ENCODE measurements at regions not wholly inside any gene's neighbourhood (a gene's known extent, or its start where the extent isn't known, plus 50 kb on each side); places are given as distances from the start of the nearest gene placed in this dataset.

GRCh38 chr3:145798007-145798406, 363.0 kb downstream of the PLOD2 start:
- TF ChIP-seq ZFX (IDR thresholded peaks at IDR 0.05; ENCODE audit: borderline replicate concordance) = no peak
- TF ChIP-seq CTCF (IDR thresholded peaks at IDR 0.05) = no peak

GRCh38 chr3:145798696-145799537, 362.1 kb downstream of the PLOD2 start:
- TF ChIP-seq CTCF (IDR thresholded peaks at IDR 0.05) (no peak), ZFX (IDR thresholded peaks at IDR 0.05; ENCODE audit: borderline replicate concordance) (no peak)
- no peak overlapping the region for H3K27ac ChIP-seq

More at GRCh38 chr3:145798007-145798406, 363.0 kb downstream of the PLOD2 start:
- H3K27ac ChIP-seq = no peak overlapping the region

GRCh38 chr3:145801696-145802095, 359.3 kb downstream of the PLOD2 start:
- TF ChIP-seq ZFX (IDR thresholded peaks at IDR 0.05; ENCODE audit: borderline replicate concordance) (no peak), CTCF (IDR thresholded peaks at IDR 0.05) (no peak)
- no peak overlapping the region for H3K27ac ChIP-seq

- H3K27ac ChIP-seq = no peak overlapping the region
- TF ChIP-seq ZFX (IDR thresholded peaks at IDR 0.05; ENCODE audit: borderline replicate concordance) = no peak
- TF ChIP-seq CTCF (IDR thresholded peaks at IDR 0.05) = peak; percentile 41
Observed at GRCh38 chr3:145807990-145808389, 353.0 kb downstream of the PLOD2 start.

GRCh38 chr3:145812391-145812790, 348.6 kb downstream of the PLOD2 start:
- no peak overlapping the region for H3K27ac ChIP-seq
- TF ChIP-seq ZFX (IDR thresholded peaks at IDR 0.05; ENCODE audit: borderline replicate concordance) = no peak

GRCh38 chr3:145815707-145816413, 345.1 kb downstream of the PLOD2 start:
- TF ChIP-seq CTCF (IDR thresholded peaks at IDR 0.05) = no peak
- no peak for TF ChIP-seq ZFX (IDR thresholded peaks at IDR 0.05; ENCODE audit: borderline replicate concordance)
- no peak overlapping the region for H3K27ac ChIP-seq

- no peak overlapping the region for H3K27ac ChIP-seq
- no peak for TF ChIP-seq CTCF (IDR thresholded peaks at IDR 0.05)
Observed at GRCh38 chr3:145817870-145818483, 343.0 kb downstream of the PLOD2 start.

Measured in 22Rv1 (cell line).